Caco-2 (cell line): ENCODE measurements at regions not wholly inside any gene's neighbourhood (a gene's known extent, or its start where the extent isn't known, plus 50 kb on each side); places are given as distances from the start of the nearest gene placed in this dataset.

ENCODE experiments used
- BruUV-seq: library from RNA; stranded (reverse); fragments of 400-500 nt; replicated peaks from 2 replicates; lab custom pipeline; 2021; lab: Mats Ljungman, UMichigan
- CTCF ChIA-PET: fragments of 300-600 bp; sonication (Branson Sonifier 250); formaldehyde crosslinking; loops from one replicate; lab custom pipeline; 2022; ENCODE audit warnings: antibody characterized with exemption; lab: Charles Lee
- POLR2A ChIA-PET: fragments of 300-600 bp; sonication (Branson Sonifier 250); formaldehyde crosslinking; loops from one replicate; lab custom pipeline; 2022; ENCODE audit warnings: antibody characterized with exemption; lab: Charles Lee
- DNase-seq, 2 experiments: peaks; one replicate each; pipeline versions ENCODE4 v3.0.0 to v3.0.0-alpha.2; 2020 to 2022
- H3K27me3 ChIP-seq: replicated peaks from 2 replicates; pipeline ENCODE4 v1.6.0; 2011; ENCODE audit warnings: low read length; ENCODE audit not compliant: control insufficient read depth, insufficient read depth
- H3K36me3 ChIP-seq: 2 replicates; pipeline ENCODE4 v1.5.1; 2011; ENCODE audit warnings: low read length; ENCODE audit not compliant: control insufficient read depth, insufficient read depth
- H3K4me1 ChIP-seq: fragments of 250-450 bp; sonication (Bioruptor Pico); 2 replicates; pipeline ENCODE4 v1.5.1; 2020; ENCODE audit warnings: mild to moderate bottlenecking
- H3K4me3 ChIP-seq: 2 replicates; pipeline ENCODE4 v1.5.1; 2011; ENCODE audit warnings: low read depth, mild to moderate bottlenecking, control low read depth, low read length
- H3K9me3 ChIP-seq: fragments of 250-450 bp; sonication (Bioruptor Pico); 2 replicates; pipeline ENCODE4 v1.5.1; 2020; ENCODE audit warnings: mild to moderate bottlenecking, moderate library complexity
- H3K27ac Mint-ChIP-seq: one replicate; pipeline ENCODE4 v1.8.0; 2022; ENCODE audit warnings: mixed read lengths; ENCODE audit not compliant: unreplicated experiment
- H3K27me3 Mint-ChIP-seq: one replicate; pipeline ENCODE4 v1.8.0; 2022; ENCODE audit warnings: mixed read lengths; ENCODE audit not compliant: insufficient read depth, unreplicated experiment
- H3K36me3 Mint-ChIP-seq: one replicate; pipeline ENCODE4 v1.8.0; 2022; ENCODE audit warnings: mild to moderate bottlenecking, mixed read lengths; ENCODE audit not compliant: insufficient read depth, unreplicated experiment
- H3K4me1 Mint-ChIP-seq: one replicate; pipeline ENCODE4 v1.8.0; 2022; ENCODE audit warnings: low read depth, mixed read lengths; ENCODE audit not compliant: unreplicated experiment
- H3K4me3 Mint-ChIP-seq: one replicate; pipeline ENCODE4 v1.8.0; 2022; ENCODE audit warnings: mild to moderate bottlenecking, moderate library complexity, mixed read lengths; ENCODE audit not compliant: unreplicated experiment
- H3K9me3 Mint-ChIP-seq: one replicate; pipeline ENCODE4 v1.8.0; 2022; ENCODE audit warnings: mixed read lengths; ENCODE audit not compliant: unreplicated experiment
- CTCF ChIP-seq, 2 experiments: fragments of 200-600 bp in 1 of 2; IDR thresholded peaks; 1 replicate in 1 of 2; 2 replicates in 1 of 2; pipeline versions ENCODE4 v1.5.1 to v1.8.0; 2011 to 2022; ENCODE audit warnings: antibody characterized with exemption in 1 of 2, control low read depth in 1 of 2, inconsistent platforms in 1 of 2, low read depth in 1 of 2, low read length in 1 of 2, mild to moderate bottlenecking in 1 of 2, moderate library complexity in 1 of 2; ENCODE audit not compliant: insufficient read depth in 1 of 2, severe bottlenecking in 1 of 2, unreplicated experiment in 1 of 2
- intact Hi-C: fragments of 100-400 bp; cut with micrococcal nuclease; formaldehyde crosslinking; loops from one replicate; pipeline ENCODE4 v1.10.0; 2022; ENCODE audit not compliant: unreplicated experiment

DNA sequence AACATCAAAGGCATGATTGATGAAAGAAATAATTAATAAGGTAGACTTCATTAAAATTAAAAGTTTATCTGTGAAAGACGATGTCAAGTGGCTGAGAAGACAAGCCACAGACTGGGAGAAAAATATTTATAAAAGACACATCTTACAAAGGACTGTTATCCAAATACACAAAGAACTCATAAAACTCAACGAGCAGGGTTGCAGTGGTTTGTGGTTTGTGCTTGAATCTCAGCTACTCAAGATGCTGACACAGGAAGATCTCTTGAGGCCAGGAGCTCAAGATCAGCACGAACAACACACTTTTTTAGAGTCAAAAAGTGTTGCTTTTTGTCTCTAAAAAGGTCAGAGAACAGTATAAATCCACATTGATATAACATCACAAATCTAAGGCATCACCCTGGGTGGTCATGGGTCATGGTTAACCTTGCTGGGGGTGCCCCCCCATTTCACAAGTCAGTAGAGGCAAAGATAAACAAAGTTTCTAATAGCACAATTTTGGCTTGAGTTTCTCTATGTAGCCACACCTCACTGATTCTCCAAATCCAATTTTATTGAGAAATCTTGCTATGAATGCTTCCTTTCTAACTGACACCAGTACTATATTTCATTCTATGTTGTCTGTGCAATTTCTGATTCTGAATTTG, 342.9 kb upstream of the RPS23 start:
- no TSS peak for BruUV-seq

DNA sequence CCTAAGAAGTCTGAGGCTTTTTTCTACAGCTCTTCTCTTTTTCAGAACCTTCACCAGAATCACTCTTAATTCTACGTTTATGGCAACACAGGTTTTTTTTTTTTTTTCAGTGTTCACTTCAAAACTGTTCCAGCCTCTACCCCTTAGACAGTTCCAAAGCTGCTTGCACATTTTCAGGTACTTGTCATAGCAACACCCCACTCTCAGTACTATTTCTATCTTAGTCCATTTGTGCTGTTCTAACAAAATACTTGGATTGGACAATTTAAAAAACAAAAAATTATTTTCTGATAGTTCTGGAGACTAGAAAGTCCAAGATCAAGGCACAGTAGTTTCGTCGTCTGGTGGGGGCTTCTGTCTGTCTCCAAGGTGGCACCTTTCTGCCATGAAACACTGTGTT, 340.9 kb upstream of the RPS23 start:
- Mint-ChIP-seq H3K27me3 (no peaks in the 10 kb centered on the region), H3K4me3 (no peak overlapping the region)
- no TSS peak for BruUV-seq

More for the DNA sequence above, 342.9 kb upstream of the RPS23 start:
- CTCF ChIA-PET, result no interaction called here
- Mint-ChIP-seq H3K36me3 (no peaks in the 10 kb centered on the region), H3K4me3 (no peak overlapping the region), H3K9me3 (peaks cover 10% of the 10 kb centered on the region), H3K27me3 (no peaks in the 10 kb centered on the region), H3K27ac (no peak overlapping the region), H3K4me1 (peaks cover 6% of the 10 kb centered on the region)
- Histone ChIP-seq H3K9me3 (no peaks in the 10 kb centered on the region; the same call in 1 of the 2 replicates), H3K36me3 (no peaks in the 10 kb centered on the region), H3K4me1 (peaks cover 5% of the 10 kb centered on the region; the same call in 1 of the 2 replicates), H3K4me3 (no peak overlapping the region), H3K27me3 (no peaks in the 10 kb centered on the region)
- DNase-seq, result no peak
- no peak for TF ChIP-seq CTCF (IDR thresholded peaks at IDR 0.05; ENCODE audit: insufficient read depth in 1 of 2, low read depth in 1 of 2, low read length in 1 of 2, severe bottlenecking in 1 of 2, unreplicated experiment in 1 of 2)
- intact Hi-C loops, result no loop called here
- POLR2A ChIA-PET, result no interaction called here

DNA sequence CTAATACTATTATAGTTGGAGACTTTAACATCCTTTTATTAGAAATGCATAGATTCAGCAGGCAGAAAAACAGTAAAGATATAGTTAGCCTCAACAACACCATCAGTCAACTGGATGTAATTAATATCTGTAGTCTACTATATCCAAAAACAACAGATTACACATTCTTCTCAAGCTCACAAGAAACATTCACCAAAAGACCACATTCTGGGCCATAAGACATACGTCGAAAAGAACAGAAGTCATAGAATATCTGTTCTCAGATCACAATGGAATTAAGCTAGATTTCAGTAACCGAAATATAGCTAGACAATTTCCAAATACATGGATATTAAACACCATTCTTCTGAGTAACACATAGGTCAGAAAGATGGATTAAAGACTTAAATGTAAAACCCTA, 336.6 kb upstream of the RPS23 start:
- Histone ChIP-seq H3K9me3 (no peaks in the 10 kb centered on the region), H3K4me3 (no peak overlapping the region), H3K27me3 (no peaks in the 10 kb centered on the region), H3K4me1 (no peaks in the 10 kb centered on the region), H3K36me3 (no peaks in the 10 kb centered on the region)
- H3K9me3 Mint-ChIP-seq, result peaks cover 20% of the 10 kb centered on the region
- H3K4me3 Mint-ChIP-seq, result no peak overlapping the region
- H3K27me3 Mint-ChIP-seq, result no peaks in the 10 kb centered on the region
- CTCF ChIA-PET, result no interaction called here
- intact Hi-C loops, result no loop called here
- POLR2A ChIA-PET, result no interaction called here
- no peak for DNase-seq
- no peak overlapping the region for H3K27ac Mint-ChIP-seq
- no TSS peak for BruUV-seq
- no peak for TF ChIP-seq CTCF (IDR thresholded peaks at IDR 0.05; ENCODE audit: insufficient read depth in 1 of 2, low read depth in 1 of 2, low read length in 1 of 2, severe bottlenecking in 1 of 2, unreplicated experiment in 1 of 2)
- no peaks in the 10 kb centered on the region for H3K4me1 Mint-ChIP-seq
- no peaks in the 10 kb centered on the region for H3K36me3 Mint-ChIP-seq

More for the DNA sequence above, 340.9 kb upstream of the RPS23 start:
- DNase-seq, result no peak
- Histone ChIP-seq H3K36me3 (no peaks in the 10 kb centered on the region), H3K27me3 (no peaks in the 10 kb centered on the region), H3K4me3 (no peak overlapping the region), H3K9me3 (no peaks in the 10 kb centered on the region), H3K4me1 (peaks cover 5% of the 10 kb centered on the region; the same call in 1 of the 2 replicates)
- H3K4me1 Mint-ChIP-seq, result peaks cover 6% of the 10 kb centered on the region
- no peaks in the 10 kb centered on the region for H3K36me3 Mint-ChIP-seq
- intact Hi-C loops, result no loop called here
- H3K27ac Mint-ChIP-seq, result no peak overlapping the region
- ChIA-PET POLR2A (no interaction called here), CTCF (no interaction called here)
- peaks cover 20% of the 10 kb centered on the region for H3K9me3 Mint-ChIP-seq
- no peak for TF ChIP-seq CTCF (IDR thresholded peaks at IDR 0.05; ENCODE audit: insufficient read depth in 1 of 2, low read depth in 1 of 2, low read length in 1 of 2, severe bottlenecking in 1 of 2, unreplicated experiment in 1 of 2)
